ENCODE measurements at regions not wholly inside any gene's neighbourhood (a gene's known extent, or its start where the extent isn't known, plus 50 kb on each side); places are given as distances from the start of the nearest gene placed in this dataset.

- CTCF ChIA-PET = no interaction called here
- DNase-seq = no peak
- H3K27ac Mint-ChIP-seq (ENCODE audit: unreplicated experiment) = no peak overlapping the region
- H3K4me3 Mint-ChIP-seq (ENCODE audit: low read depth, unreplicated experiment) = no peak overlapping the region
- H3K27me3 Mint-ChIP-seq (ENCODE audit: unreplicated experiment) = no peaks in the 10 kb centered on the region
- peaks cover 20% of the 10 kb centered on the region for H3K4me1 Mint-ChIP-seq (ENCODE audit: low read depth, unreplicated experiment)
- no peak for TF ChIP-seq CTCF (IDR thresholded peaks at IDR 0.05; ENCODE audit: unreplicated experiment)
- no TSS peak for BruUV-seq (replicated peaks)
- H3K9me3 Mint-ChIP-seq (ENCODE audit: low read depth, unreplicated experiment) = no peaks in the 10 kb centered on the region
- no peaks in the 10 kb centered on the region for H3K36me3 Mint-ChIP-seq (ENCODE audit: insufficient read depth, unreplicated experiment)
- intact Hi-C loops (cut with micrococcal nuclease; ENCODE audit: unreplicated experiment) = no loop called here
Observed at GRCh38 chr6:81169166-81169565, 583.3 kb downstream of the TENT5A start.

GRCh38 chr6:81166770-81167169 lies 585.7 kb downstream of the TENT5A start:
- CTCF ChIA-PET = interaction anchor here (0.7 kb wide), 1 partner anchor 216 kb away, joined by 3 read pairs; no protein-coding TSS in a partner anchor
- Mint-ChIP-seq H3K27ac (ENCODE audit: unreplicated experiment) (no peak overlapping the region), H3K27me3 (ENCODE audit: unreplicated experiment) (no peaks in the 10 kb centered on the region), H3K4me3 (ENCODE audit: low read depth, unreplicated experiment) (no peak overlapping the region), H3K9me3 (ENCODE audit: low read depth, unreplicated experiment) (no peaks in the 10 kb centered on the region), H3K36me3 (ENCODE audit: insufficient read depth, unreplicated experiment) (no peaks in the 10 kb centered on the region), H3K4me1 (ENCODE audit: low read depth, unreplicated experiment) (peaks cover 3% of the 10 kb centered on the region)
- intact Hi-C loops (cut with micrococcal nuclease; ENCODE audit: unreplicated experiment) = no loop called here
- no TSS peak for BruUV-seq (replicated peaks)
- DNase-seq = no peak
- no peak for TF ChIP-seq CTCF (IDR thresholded peaks at IDR 0.05; ENCODE audit: unreplicated experiment)

GRCh38 chr6:81158956-81159355 lies 593.5 kb downstream of the TENT5A start:
- Mint-ChIP-seq H3K27ac (ENCODE audit: unreplicated experiment) (no peak overlapping the region), H3K4me3 (ENCODE audit: low read depth, unreplicated experiment) (no peak overlapping the region), H3K4me1 (ENCODE audit: low read depth, unreplicated experiment) (no peaks in the 10 kb centered on the region), H3K9me3 (ENCODE audit: low read depth, unreplicated experiment) (peaks cover 4% of the 10 kb centered on the region), H3K36me3 (ENCODE audit: insufficient read depth, unreplicated experiment) (no peaks in the 10 kb centered on the region), H3K27me3 (ENCODE audit: unreplicated experiment) (no peaks in the 10 kb centered on the region)
- no peak for TF ChIP-seq CTCF (IDR thresholded peaks at IDR 0.05; ENCODE audit: unreplicated experiment)
- BruUV-seq (replicated peaks) = no TSS peak
- DNase-seq = no peak
- CTCF ChIA-PET = no interaction called here
- intact Hi-C loops (cut with micrococcal nuclease; ENCODE audit: unreplicated experiment) = no loop called here

GRCh38 chr6:81148751-81149150 lies 603.7 kb downstream of the TENT5A start:
- no peaks in the 10 kb centered on the region for H3K27me3 Mint-ChIP-seq (ENCODE audit: unreplicated experiment)
- H3K36me3 Mint-ChIP-seq (ENCODE audit: insufficient read depth, unreplicated experiment) = no peaks in the 10 kb centered on the region
- CTCF ChIA-PET = no interaction called here
- H3K27ac Mint-ChIP-seq (ENCODE audit: unreplicated experiment) = no peak overlapping the region
- no peak overlapping the region for H3K4me3 Mint-ChIP-seq (ENCODE audit: low read depth, unreplicated experiment)
- BruUV-seq (replicated peaks) = no TSS peak
- no peaks in the 10 kb centered on the region for H3K4me1 Mint-ChIP-seq (ENCODE audit: low read depth, unreplicated experiment)
- H3K9me3 Mint-ChIP-seq (ENCODE audit: low read depth, unreplicated experiment) = peaks cover 4% of the 10 kb centered on the region
- no peak for DNase-seq
- intact Hi-C loops (cut with micrococcal nuclease; ENCODE audit: unreplicated experiment) = no loop called here
- TF ChIP-seq CTCF (IDR thresholded peaks at IDR 0.05; ENCODE audit: unreplicated experiment) = no peak

GRCh38 chr6:81145506-81145905 lies 607.0 kb downstream of the TENT5A start:
- no TSS peak for BruUV-seq (replicated peaks)
- no peak for TF ChIP-seq CTCF (IDR thresholded peaks at IDR 0.05; ENCODE audit: unreplicated experiment)
- DNase-seq = no peak
- no peaks in the 10 kb centered on the region for H3K9me3 Mint-ChIP-seq (ENCODE audit: low read depth, unreplicated experiment)
- no peak overlapping the region for H3K27ac Mint-ChIP-seq (ENCODE audit: unreplicated experiment)
- H3K27me3 Mint-ChIP-seq (ENCODE audit: unreplicated experiment) = no peaks in the 10 kb centered on the region
- intact Hi-C loops (cut with micrococcal nuclease; ENCODE audit: unreplicated experiment) = no loop called here
- no peaks in the 10 kb centered on the region for H3K4me1 Mint-ChIP-seq (ENCODE audit: low read depth, unreplicated experiment)
- H3K36me3 Mint-ChIP-seq (ENCODE audit: insufficient read depth, unreplicated experiment) = no peaks in the 10 kb centered on the region
- H3K4me3 Mint-ChIP-seq (ENCODE audit: low read depth, unreplicated experiment) = no peak overlapping the region
- CTCF ChIA-PET = no interaction called here

Data from Calu3 (cell line).